ENCODE measurements at regions not wholly inside any gene's neighbourhood (a gene's known extent, or its start where the extent isn't known, plus 50 kb on each side); places are given as distances from the start of the nearest gene placed in this dataset.

GRCh38 chr15:95454403-95455262, 875.9 kb upstream of the NR2F2 start:
- no peak overlapping the region for H3K9ac ChIP-seq (ENCODE audit: low read length)
- H3K36me3 ChIP-seq (ENCODE audit: insufficient read depth, low read length), result no peaks in the 10 kb centered on the region
- no peaks in the 10 kb centered on the region for H3K4me1 ChIP-seq (ENCODE audit: insufficient read depth, low read length)
- H3K9me3 ChIP-seq (ENCODE audit: low read length), result no peaks in the 10 kb centered on the region
- H3K27ac ChIP-seq (ENCODE audit: low read depth, low read length), result no peak overlapping the region
- H3K27me3 ChIP-seq (ENCODE audit: control insufficient read depth in 1 of 2, insufficient read depth in 2 of 2, low read length in 2 of 2), result no peaks in the 10 kb centered on the region
- H3K4me3 ChIP-seq (ENCODE audit: low read depth in 1 of 2, low read length in 2 of 2), result no peak overlapping the region

- Histone ChIP-seq H3K4me3 (ENCODE audit: low read depth in 1 of 2, low read length in 2 of 2) (no peak overlapping the region), H3K36me3 (ENCODE audit: insufficient read depth, low read length) (no peaks in the 10 kb centered on the region), H3K9ac (ENCODE audit: low read length) (no peak overlapping the region), H3K27me3 (ENCODE audit: control insufficient read depth in 1 of 2, insufficient read depth in 2 of 2, low read length in 2 of 2) (no peaks in the 10 kb centered on the region), H3K27ac (ENCODE audit: low read depth, low read length) (no peak overlapping the region), H3K9me3 (ENCODE audit: low read length) (no peaks in the 10 kb centered on the region), H3K4me1 (ENCODE audit: insufficient read depth, low read length) (no peaks in the 10 kb centered on the region)
Measured at GRCh38 chr15:95457520-95457919, 873.0 kb upstream of the NR2F2 start.

- no peak overlapping the region for H3K4me3 ChIP-seq (ENCODE audit: low read depth in 1 of 2, low read length in 2 of 2)
- H3K9ac ChIP-seq (ENCODE audit: low read length), result no peak overlapping the region
- no peaks in the 10 kb centered on the region for H3K36me3 ChIP-seq (ENCODE audit: insufficient read depth, low read length)
- H3K27me3 ChIP-seq (ENCODE audit: control insufficient read depth in 1 of 2, insufficient read depth in 2 of 2, low read length in 2 of 2), result no peaks in the 10 kb centered on the region
- H3K27ac ChIP-seq (ENCODE audit: low read depth, low read length), result no peak overlapping the region
- no peaks in the 10 kb centered on the region for H3K9me3 ChIP-seq (ENCODE audit: low read length)
- H3K4me1 ChIP-seq (ENCODE audit: insufficient read depth, low read length), result no peaks in the 10 kb centered on the region
Measured at GRCh38 chr15:95458721-95459120, 871.8 kb upstream of the NR2F2 start.

- Histone ChIP-seq H3K36me3 (ENCODE audit: insufficient read depth, low read length) (no peaks in the 10 kb centered on the region), H3K4me3 (ENCODE audit: low read depth in 1 of 2, low read length in 2 of 2) (no peak overlapping the region), H3K27me3 (ENCODE audit: control insufficient read depth in 1 of 2, insufficient read depth in 2 of 2, low read length in 2 of 2) (no peaks in the 10 kb centered on the region), H3K9ac (ENCODE audit: low read length) (no peak overlapping the region), H3K9me3 (ENCODE audit: low read length) (no peaks in the 10 kb centered on the region), H3K27ac (ENCODE audit: low read depth, low read length) (no peak overlapping the region), H3K4me1 (ENCODE audit: insufficient read depth, low read length) (no peaks in the 10 kb centered on the region)
Measured at GRCh38 chr15:95459273-95459672, 871.2 kb upstream of the NR2F2 start.

- Histone ChIP-seq H3K27me3 (ENCODE audit: control insufficient read depth in 1 of 2, insufficient read depth in 2 of 2, low read length in 2 of 2) (no peaks in the 10 kb centered on the region), H3K36me3 (ENCODE audit: insufficient read depth, low read length) (no peaks in the 10 kb centered on the region), H3K4me1 (ENCODE audit: insufficient read depth, low read length) (no peaks in the 10 kb centered on the region), H3K4me3 (ENCODE audit: low read depth in 1 of 2, low read length in 2 of 2) (no peak overlapping the region), H3K9ac (ENCODE audit: low read length) (no peak overlapping the region), H3K9me3 (ENCODE audit: low read length) (no peaks in the 10 kb centered on the region), H3K27ac (ENCODE audit: low read depth, low read length) (no peak overlapping the region)
Measured at GRCh38 chr15:95464509-95464908, 866.0 kb upstream of the NR2F2 start.

GRCh38 chr15:95468820-95469219, 861.7 kb upstream of the NR2F2 start:
- Histone ChIP-seq H3K27me3 (ENCODE audit: control insufficient read depth in 1 of 2, insufficient read depth in 2 of 2, low read length in 2 of 2) (no peaks in the 10 kb centered on the region), H3K36me3 (ENCODE audit: insufficient read depth, low read length) (no peaks in the 10 kb centered on the region), H3K4me1 (ENCODE audit: insufficient read depth, low read length) (no peaks in the 10 kb centered on the region), H3K4me3 (ENCODE audit: low read depth in 1 of 2, low read length in 2 of 2) (no peak overlapping the region), H3K9me3 (ENCODE audit: low read length) (no peaks in the 10 kb centered on the region), H3K9ac (ENCODE audit: low read length) (no peak overlapping the region), H3K27ac (ENCODE audit: low read depth, low read length) (no peak overlapping the region)

- H3K27me3 ChIP-seq (ENCODE audit: control insufficient read depth in 1 of 2, insufficient read depth in 2 of 2, low read length in 2 of 2), result no peaks in the 10 kb centered on the region
- no peak overlapping the region for H3K9ac ChIP-seq (ENCODE audit: low read length)
- no peaks in the 10 kb centered on the region for H3K9me3 ChIP-seq (ENCODE audit: low read length)
- H3K4me3 ChIP-seq (ENCODE audit: low read depth in 1 of 2, low read length in 2 of 2), result no peak overlapping the region
- H3K36me3 ChIP-seq (ENCODE audit: insufficient read depth, low read length), result no peaks in the 10 kb centered on the region
- H3K27ac ChIP-seq (ENCODE audit: low read depth, low read length), result no peak overlapping the region
- H3K4me1 ChIP-seq (ENCODE audit: insufficient read depth, low read length), result no peaks in the 10 kb centered on the region
Measured at GRCh38 chr15:95469496-95470000, 861.0 kb upstream of the NR2F2 start.

- Histone ChIP-seq H3K4me3 (ENCODE audit: low read depth in 1 of 2, low read length in 2 of 2) (no peak overlapping the region), H3K36me3 (ENCODE audit: insufficient read depth, low read length) (no peaks in the 10 kb centered on the region), H3K4me1 (ENCODE audit: insufficient read depth, low read length) (no peaks in the 10 kb centered on the region), H3K27me3 (ENCODE audit: control insufficient read depth in 1 of 2, insufficient read depth in 2 of 2, low read length in 2 of 2) (no peaks in the 10 kb centered on the region), H3K9ac (ENCODE audit: low read length) (no peak overlapping the region), H3K9me3 (ENCODE audit: low read length) (no peaks in the 10 kb centered on the region), H3K27ac (ENCODE audit: low read depth, low read length) (no peak overlapping the region)
Measured at GRCh38 chr15:95470529-95470928, 860.0 kb upstream of the NR2F2 start.

- no peaks in the 10 kb centered on the region for H3K9me3 ChIP-seq (ENCODE audit: low read length)
- H3K9ac ChIP-seq (ENCODE audit: low read length), result no peak overlapping the region
- H3K4me3 ChIP-seq (ENCODE audit: low read depth in 1 of 2, low read length in 2 of 2), result no peak overlapping the region
- H3K27ac ChIP-seq (ENCODE audit: low read depth, low read length), result no peak overlapping the region
- H3K27me3 ChIP-seq (ENCODE audit: control insufficient read depth in 1 of 2, insufficient read depth in 2 of 2, low read length in 2 of 2), result no peaks in the 10 kb centered on the region
- H3K4me1 ChIP-seq (ENCODE audit: insufficient read depth, low read length), result no peaks in the 10 kb centered on the region
- no peaks in the 10 kb centered on the region for H3K36me3 ChIP-seq (ENCODE audit: insufficient read depth, low read length)
Measured at GRCh38 chr15:95470997-95471689, 859.4 kb upstream of the NR2F2 start.

GRCh38 chr15:95471690-95472086, 858.8 kb upstream of the NR2F2 start:
- Histone ChIP-seq H3K9ac (ENCODE audit: low read length) (no peak overlapping the region), H3K27me3 (ENCODE audit: control insufficient read depth in 1 of 2, insufficient read depth in 2 of 2, low read length in 2 of 2) (no peaks in the 10 kb centered on the region), H3K36me3 (ENCODE audit: insufficient read depth, low read length) (no peaks in the 10 kb centered on the region), H3K9me3 (ENCODE audit: low read length) (no peaks in the 10 kb centered on the region), H3K4me3 (ENCODE audit: low read depth in 1 of 2, low read length in 2 of 2) (no peak overlapping the region), H3K4me1 (ENCODE audit: insufficient read depth, low read length) (no peaks in the 10 kb centered on the region), H3K27ac (ENCODE audit: low read depth, low read length) (no peak overlapping the region)

GRCh38 chr15:95475067-95475466, 855.4 kb upstream of the NR2F2 start:
- Histone ChIP-seq H3K9me3 (ENCODE audit: low read length) (no peaks in the 10 kb centered on the region), H3K9ac (ENCODE audit: low read length) (no peak overlapping the region), H3K27me3 (ENCODE audit: control insufficient read depth in 1 of 2, insufficient read depth in 2 of 2, low read length in 2 of 2) (no peaks in the 10 kb centered on the region), H3K4me1 (ENCODE audit: insufficient read depth, low read length) (no peaks in the 10 kb centered on the region), H3K4me3 (ENCODE audit: low read depth in 1 of 2, low read length in 2 of 2) (no peak overlapping the region), H3K27ac (ENCODE audit: low read depth, low read length) (no peak overlapping the region), H3K36me3 (ENCODE audit: insufficient read depth, low read length) (no peaks in the 10 kb centered on the region)

All from muscle layer of colon (tissue), 2 donors.